Erythroblast (primary cell): ENCODE measurements at regions not wholly inside any gene's neighbourhood (a gene's known extent, or its start where the extent isn't known, plus 50 kb on each side); places are given as distances from the start of the nearest gene placed in this dataset.
"Not testable (repeated sequence)": the region's sequence is repeated elsewhere in the genome, so short reads cannot be mapped to it uniquely, and the experiment has no call there.

Experiments used
- GATA1 ChIP-seq: IDR thresholded peaks from 2 replicates; pipeline ENCODE4 v1.6.1; 2011; ENCODE audit warnings: low read depth, mild to moderate bottlenecking, control low read depth, low read length, moderate library complexity
- POLR2A ChIP-seq: IDR thresholded peaks from 2 replicates; pipeline ENCODE4 v1.6.1; 2011; ENCODE audit warnings: mild to moderate bottlenecking, low read length

DNA sequence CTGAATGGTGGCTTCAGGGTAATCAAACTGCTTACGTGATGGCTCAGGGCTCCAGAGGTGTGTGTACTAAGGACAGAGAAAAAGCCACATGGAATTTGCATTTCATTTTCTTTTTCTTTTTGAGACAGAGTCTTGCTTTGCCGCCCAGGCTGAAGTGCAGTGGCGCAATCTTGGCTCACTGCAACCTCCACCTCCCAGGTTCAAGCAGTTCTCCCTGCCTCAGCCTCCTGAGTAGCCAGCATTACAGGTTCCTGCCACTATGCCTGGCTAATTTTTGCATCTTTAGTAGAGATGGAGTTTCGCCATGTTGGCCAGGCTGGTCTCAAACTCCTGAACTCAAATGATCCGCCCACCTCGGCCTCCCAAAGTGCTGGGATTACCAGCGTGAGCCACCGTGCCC is 103.7 kb upstream of the CLINT1 start:
- not testable (repeated sequence) for TF ChIP-seq POLR2A, GATA1
